ENCODE measurements at regions not wholly inside any gene's neighbourhood (a gene's known extent, or its start where the extent isn't known, plus 50 kb on each side); places are given as distances from the start of the nearest gene placed in this dataset.

DNA sequence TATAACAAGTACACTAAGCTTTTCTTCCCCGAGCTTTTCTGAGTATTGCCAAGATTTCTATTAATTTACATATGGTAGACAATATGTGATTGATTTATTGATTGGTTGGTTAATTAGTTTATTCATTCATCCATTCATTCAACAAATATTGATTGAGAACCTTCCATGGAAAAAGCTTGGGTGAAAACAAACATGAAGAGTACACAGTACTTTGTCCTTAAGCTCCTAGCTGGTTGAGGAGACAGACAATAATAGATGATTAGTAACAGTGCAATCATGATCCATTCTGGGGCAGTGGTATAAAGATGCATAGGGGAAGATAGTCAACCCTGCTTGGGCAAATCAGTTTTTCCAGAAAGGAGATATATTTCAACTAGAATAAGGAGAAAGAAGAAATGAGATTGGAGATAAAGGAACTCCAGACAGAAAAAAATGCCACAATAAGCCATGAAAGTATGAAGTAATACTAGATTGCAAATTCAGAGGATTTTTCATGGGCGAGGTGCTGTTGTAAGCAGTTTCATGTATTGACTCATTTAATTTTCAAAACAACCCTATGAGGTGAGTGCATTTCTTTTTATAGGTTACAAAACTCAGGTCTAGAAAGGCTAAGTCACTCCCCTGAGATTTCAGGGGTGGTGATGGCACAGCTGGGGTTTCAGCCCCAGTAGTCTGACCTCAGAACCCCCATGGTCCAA lies 129.5 kb downstream of the RND3 start:
- no peak overlapping the region for H3K27ac Mint-ChIP-seq
- ChIA-PET POLR2A (no interaction called here), CTCF (no interaction called here)
- DNase-seq = no peak
- H3K4me1 Mint-ChIP-seq = no peaks in the 10 kb centered on the region
- no peak overlapping the region for H3K4me3 Mint-ChIP-seq
- no peaks in the 10 kb centered on the region for H3K27me3 Mint-ChIP-seq
- no peaks in the 10 kb centered on the region for H3K36me3 Mint-ChIP-seq (ENCODE audit: low read depth)
- H3K9me3 Mint-ChIP-seq = peaks cover 4% of the 10 kb centered on the region

DNA sequence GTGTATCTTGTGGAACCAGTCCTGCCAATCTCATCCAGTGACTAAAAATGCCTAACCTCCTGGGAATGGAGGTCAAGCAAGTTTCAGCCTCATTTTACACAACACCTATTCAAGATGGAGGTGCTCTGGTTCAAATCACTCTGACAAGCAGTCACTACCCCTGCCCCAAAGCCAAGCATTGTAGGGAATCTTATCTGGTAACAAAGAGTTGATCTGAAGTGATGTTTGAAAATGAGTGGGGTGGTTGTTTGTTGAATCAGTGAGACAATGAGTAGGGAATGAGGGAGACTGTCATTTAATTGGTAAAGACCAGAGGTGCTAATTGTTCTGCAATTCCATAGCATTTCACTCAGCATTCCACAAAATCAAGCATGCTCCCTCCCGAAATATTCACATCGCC lies 132.0 kb downstream of the RND3 start:
- no peak for DNase-seq
- Mint-ChIP-seq H3K9me3 (peaks cover 4% of the 10 kb centered on the region), H3K27me3 (no peaks in the 10 kb centered on the region), H3K36me3 (ENCODE audit: low read depth) (no peaks in the 10 kb centered on the region), H3K4me3 (no peak overlapping the region), H3K27ac (no peak overlapping the region), H3K4me1 (no peaks in the 10 kb centered on the region)
- CTCF ChIA-PET = no interaction called here
- POLR2A ChIA-PET = no interaction called here

DNA sequence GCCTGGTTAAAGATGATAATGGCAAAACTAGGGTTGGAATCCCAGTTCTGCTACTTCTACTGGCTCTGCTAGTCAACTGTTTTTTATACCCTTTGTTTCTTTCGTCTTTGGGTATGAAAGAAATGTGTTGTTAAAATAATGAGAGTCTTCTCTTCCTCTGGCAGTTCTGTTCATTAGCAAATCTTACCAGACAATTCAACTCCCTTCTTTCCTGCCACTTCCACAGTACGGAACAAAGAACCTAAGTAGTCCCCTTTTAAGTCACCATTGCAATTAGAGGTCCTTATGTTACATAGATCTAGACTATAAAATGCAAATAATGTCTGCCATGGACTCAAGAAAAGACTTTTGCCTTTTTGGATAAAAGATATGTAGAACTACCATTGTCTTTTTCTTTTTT lies 134.1 kb downstream of the RND3 start:
- ChIA-PET CTCF (no interaction called here), POLR2A (no interaction called here)
- no peak overlapping the region for H3K27ac Mint-ChIP-seq
- peaks cover 4% of the 10 kb centered on the region for H3K9me3 Mint-ChIP-seq
- H3K4me3 Mint-ChIP-seq = no peak overlapping the region
- DNase-seq = no peak
- H3K36me3 Mint-ChIP-seq (ENCODE audit: low read depth) = no peaks in the 10 kb centered on the region
- no peaks in the 10 kb centered on the region for H3K4me1 Mint-ChIP-seq
- no peaks in the 10 kb centered on the region for H3K27me3 Mint-ChIP-seq

DNA sequence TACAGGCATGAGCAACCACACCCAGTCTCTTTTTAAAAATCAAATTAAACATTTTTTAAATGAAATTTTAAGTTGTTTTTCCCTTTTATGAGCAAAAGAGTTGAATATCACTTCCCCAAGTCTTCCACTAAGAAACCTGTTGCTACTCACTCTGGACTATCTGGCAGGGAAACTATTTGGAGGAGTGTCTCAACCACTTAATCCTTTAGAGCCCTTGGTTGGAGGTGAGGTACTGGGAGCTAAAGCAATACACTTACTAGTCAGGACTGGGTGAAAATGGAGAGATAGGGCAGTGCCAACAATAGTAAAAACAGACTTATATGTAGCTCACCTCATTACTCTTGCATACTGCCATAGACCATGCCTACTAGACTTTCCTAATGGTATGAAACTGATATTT lies 135.5 kb downstream of the RND3 start:
- Mint-ChIP-seq H3K4me3 (no peak overlapping the region), H3K27me3 (no peaks in the 10 kb centered on the region), H3K9me3 (peaks cover 4% of the 10 kb centered on the region), H3K36me3 (ENCODE audit: low read depth) (no peaks in the 10 kb centered on the region), H3K4me1 (no peaks in the 10 kb centered on the region), H3K27ac (no peak overlapping the region)
- no peak for DNase-seq
- ChIA-PET POLR2A (no interaction called here), CTCF (no interaction called here)

DNA sequence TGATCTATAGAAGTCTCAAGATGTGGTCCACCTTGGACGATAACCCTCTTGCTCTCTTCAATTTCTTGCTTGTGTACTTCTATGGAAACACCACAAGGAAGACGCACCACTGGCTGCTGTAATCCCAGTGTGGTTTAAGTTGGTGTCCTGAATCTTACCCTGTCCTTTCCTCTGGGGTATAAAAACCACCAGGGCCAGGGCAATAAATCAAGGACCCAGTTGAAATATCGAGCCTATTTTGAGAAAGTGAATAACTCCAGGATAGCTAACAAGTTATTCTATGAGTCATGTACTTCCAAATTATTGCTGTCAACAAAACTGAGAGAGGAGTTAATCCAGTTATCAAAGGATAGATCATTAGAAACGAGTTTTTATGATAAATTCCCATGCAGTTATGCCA lies 137.0 kb downstream of the RND3 start:
- Mint-ChIP-seq H3K9me3 (peaks cover 4% of the 10 kb centered on the region), H3K27me3 (no peaks in the 10 kb centered on the region), H3K27ac (no peak overlapping the region), H3K36me3 (ENCODE audit: low read depth) (no peaks in the 10 kb centered on the region), H3K4me1 (no peaks in the 10 kb centered on the region), H3K4me3 (no peak overlapping the region)
- POLR2A ChIA-PET = no interaction called here
- CTCF ChIA-PET = no interaction called here
- DNase-seq = no peak

DNA sequence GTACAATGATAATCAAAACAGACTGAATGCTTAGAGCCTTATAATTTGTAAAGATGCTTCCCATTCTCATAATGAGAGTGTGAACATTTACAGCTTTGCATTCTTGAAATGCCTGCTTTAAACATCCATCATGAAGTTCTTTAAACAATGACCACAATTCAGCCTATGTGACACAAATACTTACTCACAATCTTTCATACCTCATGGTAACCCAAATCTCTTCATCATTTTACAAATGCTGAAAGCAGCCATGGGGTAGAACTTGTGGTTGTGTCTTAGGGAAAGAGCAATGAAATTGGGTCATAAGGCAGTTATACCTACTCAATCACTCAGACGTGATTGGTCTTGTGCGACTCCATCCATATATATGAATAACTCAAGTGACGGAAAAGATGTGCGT lies 140.7 kb downstream of the RND3 start:
- ChIA-PET CTCF (no interaction called here), POLR2A (no interaction called here)
- no peaks in the 10 kb centered on the region for H3K36me3 Mint-ChIP-seq (ENCODE audit: low read depth)
- H3K9me3 Mint-ChIP-seq = no peaks in the 10 kb centered on the region
- H3K4me3 Mint-ChIP-seq = no peak overlapping the region
- no peak overlapping the region for H3K27ac Mint-ChIP-seq
- no peaks in the 10 kb centered on the region for H3K27me3 Mint-ChIP-seq
- no peak for DNase-seq
- H3K4me1 Mint-ChIP-seq = no peaks in the 10 kb centered on the region

DNA sequence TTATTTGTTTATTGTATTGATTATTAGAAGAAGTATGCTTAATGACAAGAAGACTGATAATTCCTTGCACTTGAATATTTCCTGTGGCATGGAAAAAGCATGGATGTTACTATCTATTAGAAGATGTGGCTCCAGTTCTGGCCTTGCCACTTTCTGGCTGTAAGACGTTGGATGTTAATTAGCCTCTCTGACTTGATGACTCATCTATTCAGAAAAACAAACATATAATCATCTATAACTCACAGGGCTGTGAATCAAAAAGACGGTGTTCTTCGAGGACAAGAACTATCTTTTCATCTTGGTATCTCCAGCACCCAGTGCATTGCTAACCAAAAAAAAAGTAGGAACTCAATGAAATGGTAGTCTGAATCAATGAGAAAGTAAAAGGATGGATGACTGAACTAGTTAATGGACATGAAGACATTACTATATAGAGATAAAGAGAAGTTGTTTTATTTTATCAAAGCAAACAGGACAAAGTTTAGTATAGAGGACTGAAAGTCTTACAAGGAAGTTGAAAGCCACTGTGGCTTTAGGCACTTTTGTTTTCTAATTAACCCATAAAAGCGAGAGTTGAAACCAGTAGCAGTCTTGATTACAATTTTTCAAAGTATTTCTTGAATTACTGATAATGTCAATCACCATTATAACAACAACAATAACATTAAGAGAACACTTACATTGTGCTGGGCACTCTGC lies 145.3 kb downstream of the RND3 start:
- no peaks in the 10 kb centered on the region for H3K27me3 Mint-ChIP-seq
- POLR2A ChIA-PET = no interaction called here
- no peaks in the 10 kb centered on the region for H3K9me3 Mint-ChIP-seq
- H3K4me1 Mint-ChIP-seq = no peaks in the 10 kb centered on the region
- DNase-seq = no peak
- H3K27ac Mint-ChIP-seq = no peak overlapping the region
- CTCF ChIA-PET = no interaction called here
- H3K4me3 Mint-ChIP-seq = no peak overlapping the region
- H3K36me3 Mint-ChIP-seq (ENCODE audit: low read depth) = no peaks in the 10 kb centered on the region

DNA sequence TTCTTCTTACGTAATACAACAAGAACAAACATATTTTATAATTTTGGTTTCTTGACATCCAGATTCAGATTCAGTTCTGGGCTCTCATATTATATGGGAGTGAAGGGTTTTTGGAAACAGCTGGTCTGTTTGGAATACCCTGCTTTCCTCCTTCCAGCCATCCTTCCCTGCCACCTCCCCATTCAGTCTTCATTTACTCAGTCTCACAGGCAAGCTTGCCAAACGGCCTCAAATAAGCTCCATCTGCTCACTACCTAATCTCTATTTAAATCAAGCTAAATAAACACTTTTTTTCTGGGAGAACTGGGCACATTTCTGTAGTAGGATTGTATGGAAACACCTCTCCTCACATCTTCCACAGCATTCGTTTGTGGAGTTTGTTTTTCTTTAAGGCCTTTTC lies 147.5 kb downstream of the RND3 start:
- POLR2A ChIA-PET = no interaction called here
- Mint-ChIP-seq H3K27ac (no peak overlapping the region), H3K36me3 (ENCODE audit: low read depth) (no peaks in the 10 kb centered on the region), H3K4me1 (no peaks in the 10 kb centered on the region), H3K27me3 (no peaks in the 10 kb centered on the region), H3K4me3 (no peak overlapping the region), H3K9me3 (no peaks in the 10 kb centered on the region)
- CTCF ChIA-PET = no interaction called here
- DNase-seq = no peak

DNA sequence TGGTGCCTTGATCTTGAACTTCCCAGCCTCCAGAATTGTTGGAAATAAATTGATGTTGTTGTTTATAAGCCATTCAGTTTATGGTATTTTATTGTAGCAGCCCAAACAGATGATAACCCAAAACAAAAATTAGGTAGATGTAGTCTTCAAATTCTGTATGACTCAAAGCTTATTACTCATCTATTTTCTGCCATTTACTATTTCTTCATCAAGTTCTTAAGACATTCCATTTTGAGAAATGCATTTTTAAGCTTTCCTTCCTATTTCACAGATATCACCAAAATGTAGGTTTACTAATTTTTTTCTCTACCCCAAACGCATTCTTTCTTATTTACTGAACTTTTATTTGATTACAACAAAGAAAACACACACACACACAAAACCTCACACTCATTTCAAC lies 148.2 kb downstream of the RND3 start:
- CTCF ChIA-PET = no interaction called here
- no peaks in the 10 kb centered on the region for H3K9me3 Mint-ChIP-seq
- no peak overlapping the region for H3K27ac Mint-ChIP-seq
- H3K27me3 Mint-ChIP-seq = no peaks in the 10 kb centered on the region
- DNase-seq = no peak
- no peaks in the 10 kb centered on the region for H3K4me1 Mint-ChIP-seq
- no peak overlapping the region for H3K4me3 Mint-ChIP-seq
- no peaks in the 10 kb centered on the region for H3K36me3 Mint-ChIP-seq (ENCODE audit: low read depth)
- POLR2A ChIA-PET = no interaction called here

DNA sequence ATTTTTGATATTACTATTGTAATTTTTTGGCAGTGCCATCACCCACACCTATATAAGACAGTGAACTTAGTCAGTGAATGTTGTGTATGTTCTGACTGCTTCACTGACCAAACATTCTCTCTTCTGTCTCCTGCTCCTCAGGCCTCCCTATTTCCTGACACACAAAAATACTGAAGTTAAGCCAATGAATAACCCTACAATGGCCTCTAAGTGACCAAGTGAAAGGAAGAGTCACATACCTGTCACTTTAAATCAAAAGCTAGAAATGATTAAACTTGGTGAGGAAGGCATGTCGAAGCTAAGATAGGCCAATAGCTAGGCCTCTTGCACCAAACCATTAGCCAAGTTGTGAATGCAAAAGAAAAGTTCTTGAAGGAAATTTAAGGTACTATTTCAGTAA lies 151.9 kb downstream of the RND3 start:
- no peak overlapping the region for H3K4me3 Mint-ChIP-seq
- no peak overlapping the region for H3K27ac Mint-ChIP-seq
- DNase-seq = no peak
- H3K27me3 Mint-ChIP-seq = no peaks in the 10 kb centered on the region
- ChIA-PET CTCF (interaction anchor here (0.7 kb wide), 1 partner anchor 20 kb away, joined by 3 read pairs; no protein-coding TSS in a partner anchor), POLR2A (no interaction called here)
- no peaks in the 10 kb centered on the region for H3K4me1 Mint-ChIP-seq
- no peaks in the 10 kb centered on the region for H3K36me3 Mint-ChIP-seq (ENCODE audit: low read depth)
- no peaks in the 10 kb centered on the region for H3K9me3 Mint-ChIP-seq

DNA sequence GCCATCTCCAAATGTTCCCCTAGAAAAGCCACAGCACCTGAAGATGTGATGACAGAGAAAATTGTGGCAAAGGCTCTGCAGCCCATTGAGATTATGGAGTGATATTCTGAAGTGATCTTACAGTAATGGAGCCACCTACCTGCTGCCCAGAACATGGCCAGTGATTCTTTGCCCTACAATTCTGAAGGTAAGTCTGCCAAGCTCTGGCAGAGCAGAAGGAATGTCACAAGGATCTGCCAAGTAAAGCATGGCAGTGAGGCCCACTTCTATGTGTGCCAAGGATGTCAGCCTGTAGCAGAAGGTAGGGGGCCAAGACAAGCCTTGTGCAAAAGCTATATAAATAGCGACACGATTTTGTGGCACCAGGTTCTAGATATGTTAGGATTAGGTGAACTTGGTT lies 155.1 kb downstream of the RND3 start:
- H3K4me3 Mint-ChIP-seq = no peak overlapping the region
- H3K4me1 Mint-ChIP-seq = no peaks in the 10 kb centered on the region
- ChIA-PET CTCF (no interaction called here), POLR2A (no interaction called here)
- H3K9me3 Mint-ChIP-seq = no peaks in the 10 kb centered on the region
- H3K27me3 Mint-ChIP-seq = no peaks in the 10 kb centered on the region
- H3K36me3 Mint-ChIP-seq (ENCODE audit: low read depth) = no peaks in the 10 kb centered on the region
- DNase-seq = no peak
- no peak overlapping the region for H3K27ac Mint-ChIP-seq

DNA sequence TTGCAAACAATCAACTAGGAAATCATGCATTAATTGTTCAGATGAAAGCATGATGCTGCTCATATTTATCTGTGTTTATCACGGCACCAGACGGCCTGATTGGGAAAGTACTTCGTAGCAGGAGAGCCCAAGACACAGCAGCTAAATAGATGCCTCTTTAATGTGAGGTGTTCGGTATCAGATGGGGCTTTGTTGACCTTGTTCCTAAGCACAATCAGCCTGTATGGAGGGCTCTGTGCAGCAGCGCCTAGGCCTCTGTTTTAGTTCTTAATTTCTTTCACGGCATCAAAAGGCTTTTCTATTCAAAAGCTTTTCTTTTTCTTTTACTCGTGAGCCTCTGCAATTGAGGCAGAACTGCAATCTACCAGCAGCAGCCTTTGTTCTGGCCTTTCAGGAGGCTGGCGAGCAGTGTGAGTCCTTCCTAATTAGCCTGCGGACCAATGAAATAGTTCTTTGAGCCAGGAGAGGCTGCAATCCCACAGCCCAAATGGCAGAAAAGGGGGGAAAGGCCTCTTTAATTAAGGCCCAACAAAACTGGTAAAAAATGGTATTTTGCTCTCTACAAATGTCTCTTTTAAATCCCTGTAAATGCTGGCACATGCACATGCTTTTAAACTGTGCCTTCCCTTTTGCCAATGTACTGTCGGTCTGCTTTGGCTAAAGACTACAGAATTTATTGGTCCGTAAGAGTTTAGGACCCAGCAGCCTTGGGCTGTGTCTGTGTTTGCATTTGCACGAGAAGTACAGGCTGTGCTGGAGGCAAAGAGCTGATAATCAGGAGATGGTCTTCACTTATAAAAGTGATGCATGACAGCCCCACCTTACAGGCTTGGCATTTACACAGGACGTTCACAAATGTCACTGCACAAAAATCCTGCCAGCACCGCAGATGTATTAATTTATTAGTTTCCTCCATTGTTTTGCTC lies 159.6 kb downstream of the RND3 start:
- DNase-seq = no peak
- Mint-ChIP-seq H3K9me3 (no peaks in the 10 kb centered on the region), H3K4me1 (no peaks in the 10 kb centered on the region), H3K36me3 (ENCODE audit: low read depth) (no peaks in the 10 kb centered on the region), H3K27me3 (no peaks in the 10 kb centered on the region), H3K4me3 (no peak overlapping the region), H3K27ac (no peak overlapping the region)
- ChIA-PET POLR2A (no interaction called here), CTCF (no interaction called here)

DNA sequence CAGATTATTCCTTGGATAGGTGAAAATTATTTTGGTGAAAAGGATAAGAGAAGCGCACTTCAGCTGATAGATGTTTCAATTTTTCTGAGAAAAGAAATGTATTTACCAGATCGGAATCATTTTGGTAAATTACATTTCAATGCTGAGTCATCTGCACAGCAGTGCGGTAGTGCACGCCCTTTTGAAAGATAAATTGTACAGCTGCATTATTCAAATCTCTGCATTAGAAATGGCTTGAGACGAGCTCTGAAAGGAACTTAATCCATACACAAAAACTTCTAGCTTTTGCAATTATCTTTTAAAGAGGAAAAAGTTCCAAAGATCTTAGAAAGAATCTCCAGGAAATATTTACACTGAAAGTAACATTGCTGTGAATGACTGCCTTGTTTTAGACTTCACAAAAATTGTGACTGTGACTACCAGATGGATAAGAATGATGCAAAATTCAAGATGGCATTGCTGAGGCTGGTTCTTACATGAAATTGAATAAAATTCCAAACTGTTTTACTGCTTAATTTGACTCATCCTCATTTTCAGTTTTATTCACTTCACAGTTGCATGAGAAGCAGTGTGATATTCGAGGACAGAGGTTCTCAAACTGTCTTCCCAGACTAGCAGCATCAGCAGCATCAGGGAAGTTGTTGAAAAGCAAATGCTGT lies 161.7 kb downstream of the RND3 start:
- H3K27ac Mint-ChIP-seq = no peak overlapping the region
- no peak overlapping the region for H3K4me3 Mint-ChIP-seq
- CTCF ChIA-PET = no interaction called here
- no peak for DNase-seq
- no peaks in the 10 kb centered on the region for H3K36me3 Mint-ChIP-seq (ENCODE audit: low read depth)
- no peaks in the 10 kb centered on the region for H3K27me3 Mint-ChIP-seq
- POLR2A ChIA-PET = no interaction called here
- H3K4me1 Mint-ChIP-seq = no peaks in the 10 kb centered on the region
- H3K9me3 Mint-ChIP-seq = no peaks in the 10 kb centered on the region
